Epithelial cell of proximal tubule (primary cell): ENCODE measurements at regions not wholly inside any gene's neighbourhood (a gene's known extent, or its start where the extent isn't known, plus 50 kb on each side); places are given as distances from the start of the nearest gene placed in this dataset.
A peak's percentile ranks its signal among the peaks of the same experiment; 100 is the strongest.

Experiments
- DNase-seq: peaks from one replicate; pipeline ENCODE4 v3.0.0-alpha.2; 2011; ENCODE audit warnings: low read depth
- H3K4me3 ChIP-seq: 2 replicates; pipeline ENCODE4 v1.5.1; 2011; ENCODE audit warnings: low read depth, mild to moderate bottlenecking, low read length
- CTCF ChIP-seq: conservative IDR thresholded peaks from 2 replicates; pipeline ENCODE4 v1.5.1; 2012; ENCODE audit warnings: low read depth, mild to moderate bottlenecking, low read length

DNA sequence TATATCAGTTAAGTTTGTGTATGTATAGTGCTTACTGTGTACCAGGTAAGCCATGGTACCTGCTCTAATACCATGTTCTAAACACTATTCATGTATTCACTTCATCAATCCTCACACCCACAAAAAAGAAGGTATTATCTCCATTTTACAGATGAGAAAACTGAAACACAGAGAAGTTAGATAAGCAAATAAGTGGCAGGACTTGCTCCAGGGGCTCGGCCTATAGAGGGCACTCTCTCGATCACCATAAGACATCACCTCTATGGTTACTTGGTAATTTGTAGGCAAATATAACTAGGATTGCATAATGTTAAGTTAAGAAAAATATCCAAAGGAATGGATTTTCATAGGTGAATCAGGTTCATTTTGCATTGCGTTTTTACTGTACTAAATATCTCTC is 118.1 kb upstream of the FN1 start:
- no peak for DNase-seq
- no peak overlapping the region for H3K4me3 ChIP-seq
- peak; percentile 38 for TF ChIP-seq CTCF

GRCh38 chr2:215552144-215552580 is 116.3 kb upstream of the FN1 start:
- H3K4me3 ChIP-seq, result no peak overlapping the region
- no peak for TF ChIP-seq CTCF
- no peak for DNase-seq

DNA sequence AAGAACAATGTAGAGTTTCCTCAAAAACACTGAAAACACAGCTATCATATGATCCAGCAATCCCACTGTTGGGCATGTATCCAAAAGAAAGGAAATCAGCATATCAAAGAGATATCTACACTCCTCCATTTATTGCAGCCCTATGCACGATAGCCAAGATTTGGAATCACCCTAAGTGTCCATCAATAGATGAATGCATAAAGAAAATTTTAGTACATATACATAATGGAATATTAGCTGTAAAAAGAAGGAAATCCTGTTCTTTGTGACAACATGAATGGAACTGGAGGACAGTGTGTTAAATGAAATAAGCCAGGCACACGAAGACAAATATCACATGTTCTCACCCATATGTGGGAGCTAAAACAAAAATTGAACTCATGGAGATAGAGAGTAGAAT is 114.5 kb upstream of the FN1 start:
- no peak for DNase-seq
- no peak overlapping the region for H3K4me3 ChIP-seq
- TF ChIP-seq CTCF, result no peak

GRCh38 chr2:215548714-215549113 is 112.8 kb upstream of the FN1 start:
- no peak for DNase-seq
- no peak for TF ChIP-seq CTCF
- no peak overlapping the region for H3K4me3 ChIP-seq

GRCh38 chr2:215542690-215543089 is 106.8 kb upstream of the FN1 start:
- DNase-seq, result no peak
- H3K4me3 ChIP-seq, result no peak overlapping the region
- no peak for TF ChIP-seq CTCF

DNA sequence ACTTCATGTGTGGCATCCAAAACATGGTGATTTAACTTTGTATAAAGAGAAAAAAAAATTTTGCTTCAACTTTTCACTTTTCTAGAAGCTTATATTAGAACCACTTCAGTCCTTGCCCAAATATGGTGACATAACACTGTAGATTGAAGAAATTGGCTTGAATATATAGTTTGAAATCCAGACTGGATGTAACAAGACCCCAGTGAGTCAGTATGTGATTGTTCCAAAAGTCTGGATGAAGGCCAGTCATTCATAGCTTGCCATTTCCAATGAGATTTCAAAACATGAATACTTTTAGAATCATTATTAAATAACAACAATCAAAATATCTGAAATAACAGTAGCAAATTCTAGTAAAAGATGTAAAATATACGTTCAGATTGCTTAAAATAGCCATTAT is 104.8 kb upstream of the FN1 start:
- no peak for TF ChIP-seq CTCF
- no peak for DNase-seq
- H3K4me3 ChIP-seq, result no peak overlapping the region

DNA sequence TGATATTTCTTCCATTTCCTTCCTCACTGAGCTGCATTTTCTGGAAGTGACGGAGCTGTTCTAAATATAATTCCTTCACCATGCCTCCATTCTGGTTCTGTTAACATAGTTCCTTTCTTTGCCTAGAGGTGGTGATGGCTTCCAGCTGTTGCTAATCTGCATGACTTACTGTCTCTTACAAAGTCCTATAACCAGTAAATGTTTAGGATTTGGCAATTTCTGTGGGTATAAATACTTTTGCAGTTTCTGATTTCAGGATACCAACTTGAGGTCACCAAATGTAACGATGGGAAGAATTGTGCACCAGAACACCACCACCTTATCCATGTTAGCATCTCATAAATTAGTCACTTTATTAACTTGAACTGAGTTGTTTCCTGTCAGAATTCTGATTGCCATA is 101.7 kb upstream of the FN1 start:
- no peak for DNase-seq
- no peak overlapping the region for H3K4me3 ChIP-seq
- TF ChIP-seq CTCF, result no peak
